Choroid plexus epithelial cell (primary cell): ENCODE measurements at regions not wholly inside any gene's neighbourhood (a gene's known extent, or its start where the extent isn't known, plus 50 kb on each side); places are given as distances from the start of the nearest gene placed in this dataset.

Experiments
- DNase-seq: peaks from one replicate; pipeline ENCODE4 v3.0.0-alpha.2; 2010; ENCODE audit warnings: low read depth
- H3K4me3 ChIP-seq: 2 replicates; pipeline ENCODE4 v1.5.1; 2011; ENCODE audit warnings: low read depth, mild to moderate bottlenecking, control low read depth, low read length, moderate library complexity
- CTCF ChIP-seq: conservative IDR thresholded peaks from 2 replicates; pipeline ENCODE4 v1.5.1; 2011; ENCODE audit warnings: low read depth, mild to moderate bottlenecking, control low read depth, inconsistent platforms, low read length, moderate library complexity

- no peak overlapping the region for H3K4me3 ChIP-seq
- TF ChIP-seq CTCF: no peak
- no peak for DNase-seq
These were observed 62.0 kb upstream of the CKS2 start for GRCh38 chr9:89249001-89249400.

- TF ChIP-seq CTCF: no peak
- H3K4me3 ChIP-seq: no peak overlapping the region
- DNase-seq: no peak
These were observed 58.2 kb upstream of the CKS2 start for GRCh38 chr9:89252651-89253267.

GRCh38 chr9:89254058-89254772, 56.8 kb upstream of the CKS2 start:
- TF ChIP-seq CTCF: no peak
- DNase-seq: no peak
- H3K4me3 ChIP-seq: no peak overlapping the region

GRCh38 chr9:89254773-89255125, 56.2 kb upstream of the CKS2 start:
- no peak for DNase-seq
- no peak for TF ChIP-seq CTCF
- H3K4me3 ChIP-seq: no peak overlapping the region

- no peak for TF ChIP-seq CTCF
- no peak for DNase-seq
- H3K4me3 ChIP-seq: no peak overlapping the region
These were observed 54.8 kb upstream of the CKS2 start for GRCh38 chr9:89256225-89256624.

- no peak overlapping the region for H3K4me3 ChIP-seq
- TF ChIP-seq CTCF: no peak
- no peak for DNase-seq
These were observed 54.4 kb upstream of the CKS2 start for GRCh38 chr9:89256642-89257041.

- H3K4me3 ChIP-seq: no peak overlapping the region
- TF ChIP-seq CTCF: no peak
- DNase-seq: no peak
These were observed 50.5 kb upstream of the CKS2 start for GRCh38 chr9:89260525-89260924.
